Left lobe of liver (tissue), 2 donors: ENCODE measurements at regions not wholly inside any gene's neighbourhood (a gene's known extent, or its start where the extent isn't known, plus 50 kb on each side); places are given as distances from the start of the nearest gene placed in this dataset.
A peak's percentile ranks its signal among the peaks of the same experiment; 100 is the strongest.
"Not testable (repeated sequence)": the region's sequence is repeated elsewhere in the genome, so short reads cannot be mapped to it uniquely, and the experiment has no call there.

ENCODE experiments used
- ATAC-seq: fragments of 200-7000 bp; cut with Tn5 transposase; one replicate; pipeline ENCODE4 v1.9.1; 2020; ENCODE audit warnings: mild to moderate bottlenecking, moderate library complexity
- DNase-seq: peaks from one replicate; pipeline ENCODE4 v3.0.0-alpha.2; 2020; ENCODE audit warnings: low spot score
- donor health status: DM: no; HTN: no; CAD: no; lungs with moderate emphysema.
- donor health status: DM: no; HTN: yes; CAD: no.

- ATAC-seq (no peak), DNase-seq (no peak)
Measured at GRCh38 chr21:16441789-16442188, 712.0 kb downstream of the USP25 start.

- ATAC-seq (peak; percentile 89), DNase-seq (no peak)
Measured at GRCh38 chr21:16454399-16454798, 724.6 kb downstream of the USP25 start.

DNA sequence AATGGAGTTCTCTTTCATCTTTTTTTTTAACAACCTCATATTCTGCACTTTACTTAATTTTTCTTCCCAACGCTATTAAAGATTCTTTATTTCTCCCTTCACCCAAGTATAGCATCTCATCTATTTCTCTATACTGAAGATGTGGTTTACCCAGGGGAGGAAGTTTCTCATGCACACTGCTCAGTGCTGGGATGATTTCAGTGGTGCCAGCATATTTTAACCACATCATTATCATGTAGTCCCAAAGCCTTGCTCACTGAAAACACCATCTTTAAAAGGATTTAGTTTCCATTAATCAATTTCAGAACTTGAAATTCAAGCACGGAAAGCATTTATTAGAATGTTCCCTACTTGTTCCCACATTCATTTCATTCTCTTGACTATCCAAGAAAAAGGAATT lies 725.7 kb downstream of the USP25 start:
- ATAC-seq (no peak), DNase-seq (no peak)

GRCh38 chr21:16455978-16456377 lies 726.2 kb downstream of the USP25 start:
- DNase-seq (no peak), ATAC-seq (no peak)

DNA sequence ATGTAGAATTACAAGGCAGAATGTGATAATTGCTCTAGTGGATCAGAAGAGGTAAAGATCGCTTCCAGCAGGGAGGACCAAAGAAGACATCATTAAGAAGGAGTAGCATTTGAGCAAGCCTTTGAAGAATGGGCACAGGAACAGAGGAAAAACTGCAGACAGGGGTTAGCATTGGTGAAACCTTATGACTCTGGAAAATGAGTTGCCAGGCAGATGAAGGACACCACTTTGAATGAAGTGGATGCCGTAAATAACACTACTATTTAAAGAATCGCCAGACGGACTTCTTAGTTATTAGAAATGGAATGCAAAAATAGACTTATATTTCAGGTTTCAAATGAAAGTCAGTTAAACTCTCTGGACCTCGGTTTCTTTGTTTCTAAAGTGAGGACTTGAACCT lies 727.7 kb downstream of the USP25 start:
- ATAC-seq = no peak

DNA sequence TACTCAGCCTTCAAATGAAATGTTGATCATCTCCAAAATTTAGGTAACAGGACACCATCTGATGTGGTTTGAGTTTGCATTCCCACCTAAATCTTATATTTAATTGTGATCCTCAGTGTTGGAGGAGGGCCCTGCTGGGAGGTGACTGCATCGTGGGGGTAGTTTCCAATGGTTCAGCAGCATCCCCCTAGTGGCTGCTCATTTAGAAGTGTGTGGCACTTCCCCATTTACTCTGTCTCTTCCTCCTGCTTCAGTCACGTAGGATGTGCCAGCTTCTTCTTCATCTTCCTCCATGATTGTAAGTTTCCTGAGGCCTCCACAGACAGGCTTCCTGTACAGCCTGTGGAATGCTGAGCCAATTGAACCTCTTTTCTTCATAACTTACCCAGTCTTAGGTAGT lies 731.2 kb downstream of the USP25 start:
- DNase-seq (no peak), ATAC-seq (no peak)

More for the DNA sequence above, 727.7 kb downstream of the USP25 start:
- no peak for DNase-seq

DNA sequence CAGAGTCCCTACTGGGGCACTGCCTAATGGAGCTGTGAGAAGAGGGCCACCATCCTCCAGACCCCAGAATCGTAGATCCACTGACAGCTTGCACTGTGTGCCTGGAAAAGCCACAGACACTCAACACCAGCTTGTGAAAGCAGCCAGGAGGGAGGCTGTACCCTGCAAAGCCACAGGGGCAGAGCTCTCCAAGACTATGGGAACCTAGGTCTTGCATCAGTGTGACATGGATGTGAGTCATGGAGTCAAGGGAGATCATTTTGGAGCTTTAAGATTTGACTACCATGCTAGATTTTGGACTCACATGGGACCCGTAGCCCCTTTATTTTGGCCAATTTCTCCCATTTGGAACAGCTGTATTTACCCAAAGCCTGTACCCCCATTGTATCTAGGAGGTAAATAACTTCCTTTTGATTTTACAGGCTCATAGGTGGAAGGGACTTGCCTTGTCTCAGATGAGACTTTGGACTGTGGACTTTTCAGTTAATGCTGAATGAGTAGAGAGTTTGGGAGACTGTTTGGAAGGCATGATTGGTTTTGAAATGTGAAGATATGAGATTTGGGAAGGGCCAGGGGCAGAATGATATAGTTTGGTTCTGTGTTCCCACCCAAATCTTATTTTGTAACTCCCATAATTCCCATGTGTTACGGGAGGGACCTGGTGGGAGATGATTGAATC lies 734.6 kb downstream of the USP25 start:
- DNase-seq = not testable (repeated sequence)
- ATAC-seq = peak; percentile 49

- no peak for DNase-seq
Measured at GRCh38 chr21:16468184-16468583, 738.4 kb downstream of the USP25 start.

DNA sequence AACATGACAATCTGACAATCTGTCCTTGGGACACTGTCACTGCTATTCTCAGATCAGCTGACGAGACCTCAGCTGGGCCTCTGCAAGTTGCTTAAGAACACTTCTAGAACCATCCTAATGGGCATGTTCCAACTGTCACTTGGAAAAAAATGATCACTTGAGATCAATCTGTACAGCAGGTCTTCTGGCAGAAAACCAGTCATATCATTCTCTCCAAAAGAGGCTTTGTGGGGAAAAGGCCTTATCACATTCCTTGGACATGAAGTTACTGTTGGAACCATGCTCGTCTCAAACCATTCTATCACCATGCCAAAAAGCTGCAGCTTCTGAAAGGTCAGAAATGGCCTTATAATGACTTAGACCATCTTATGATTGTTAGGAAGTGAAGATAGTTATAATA lies 744.2 kb downstream of the USP25 start:
- ATAC-seq (peak; percentile 32), DNase-seq (no peak)

More at GRCh38 chr21:16468184-16468583, 738.4 kb downstream of the USP25 start:
- ATAC-seq = no peak

DNA sequence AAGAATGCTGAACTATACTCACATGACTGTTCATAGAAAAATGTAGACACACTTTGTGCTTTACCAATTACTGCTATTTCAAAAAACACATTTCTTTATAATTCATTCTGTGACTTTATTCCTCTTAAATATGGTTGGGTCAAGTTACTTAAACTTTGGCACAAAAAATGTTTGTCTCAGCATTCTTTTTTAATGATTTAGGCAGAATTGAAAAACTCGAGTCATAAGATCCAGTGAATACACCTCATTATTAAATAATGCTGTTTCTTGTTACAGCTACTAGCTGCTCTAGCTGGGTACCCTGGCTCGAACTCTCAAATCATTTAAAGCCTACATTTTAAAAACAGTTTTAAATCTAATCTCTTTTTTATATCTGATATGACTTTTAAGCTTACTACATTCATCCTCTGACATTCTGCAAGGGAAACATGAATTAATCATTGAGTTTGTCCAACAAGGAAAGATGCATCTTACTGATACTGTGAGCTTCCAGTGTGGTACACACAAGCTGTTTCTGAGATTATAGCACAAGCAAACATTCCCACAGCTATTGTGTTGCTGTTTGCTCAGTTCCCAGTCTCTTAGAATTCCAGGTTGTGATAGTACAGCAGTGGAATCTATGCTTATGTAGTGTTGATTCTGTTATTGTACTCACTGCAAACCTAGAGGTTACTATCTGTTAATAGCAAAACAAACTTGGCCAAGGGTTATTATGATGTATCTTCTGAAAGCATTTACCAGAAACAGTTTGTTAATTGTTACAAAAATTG lies 746.5 kb downstream of the USP25 start:
- no peak for DNase-seq
- ATAC-seq = peak; percentile 35

DNA sequence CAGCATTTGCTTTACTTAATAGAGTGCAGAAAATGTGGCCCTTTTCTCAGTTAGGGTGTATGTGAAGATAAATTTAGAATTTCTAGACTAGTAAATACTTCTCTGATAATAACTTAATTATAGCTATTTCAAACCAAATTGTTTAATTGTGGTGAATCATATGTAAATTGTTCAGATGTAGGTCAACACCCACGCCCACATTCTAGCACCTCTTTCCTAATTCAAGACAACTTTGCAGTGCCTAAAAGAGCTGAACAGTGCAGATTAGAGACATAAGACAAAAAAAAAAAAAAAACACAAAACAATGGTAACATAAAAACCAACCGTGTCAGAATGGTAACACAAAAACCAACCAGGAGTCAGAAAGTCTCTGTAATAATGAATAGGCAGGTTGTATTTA lies 758.3 kb downstream of the USP25 start:
- no peak for DNase-seq
- ATAC-seq = no peak

DNA sequence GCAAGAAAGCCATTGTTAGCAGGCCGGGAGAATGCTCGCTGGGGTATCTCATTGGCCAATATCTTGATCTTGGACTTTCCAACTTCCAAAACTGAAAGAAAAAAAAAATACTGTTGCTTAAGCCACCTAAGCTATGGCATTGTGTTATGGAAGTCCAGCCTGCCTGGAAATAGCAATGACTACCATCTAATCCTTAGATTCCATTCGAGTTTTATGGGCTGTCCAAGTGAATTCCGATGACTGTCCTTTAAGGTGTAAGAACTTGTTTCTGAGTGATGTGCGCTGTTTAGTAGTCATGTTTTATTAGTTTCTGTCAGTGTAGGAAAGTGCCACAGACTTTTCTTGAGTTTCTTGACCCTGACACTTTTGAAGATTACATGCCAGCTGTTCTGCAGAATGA lies 762.6 kb downstream of the USP25 start:
- DNase-seq (no peak), ATAC-seq (no peak)

GRCh38 chr21:16492892-16493291 lies 763.1 kb downstream of the USP25 start:
- DNase-seq = no peak
- peak; percentile 23 for ATAC-seq

GRCh38 chr21:16496609-16497008 lies 766.8 kb downstream of the USP25 start:
- ATAC-seq = no peak

DNA sequence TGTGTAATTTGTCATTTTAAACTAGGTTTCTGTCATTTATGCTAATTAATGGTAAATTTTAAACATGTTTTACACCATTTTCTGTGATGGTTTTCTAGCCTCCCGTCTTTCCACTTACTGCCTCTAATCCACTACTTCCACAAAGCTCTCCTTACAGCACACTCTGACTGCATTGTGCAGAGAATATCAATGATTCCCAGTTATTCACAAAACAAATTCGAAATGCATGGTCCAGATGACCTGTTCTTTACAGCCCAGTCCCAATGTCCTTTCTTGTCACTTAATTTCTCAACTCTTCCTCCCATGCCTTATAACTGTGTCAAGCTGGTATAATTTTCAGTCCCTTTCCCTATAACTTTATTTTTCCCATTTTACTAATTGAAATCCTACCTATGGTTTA lies 770.5 kb downstream of the USP25 start:
- ATAC-seq (no peak), DNase-seq (no peak)

More at GRCh38 chr21:16496609-16497008, 766.8 kb downstream of the USP25 start:
- no peak for DNase-seq

- DNase-seq (no peak), ATAC-seq (no peak)
Measured at GRCh38 chr21:16502273-16502672, 772.5 kb downstream of the USP25 start.

- ATAC-seq (no peak), DNase-seq (no peak)
Measured at GRCh38 chr21:16502897-16503296, 773.1 kb downstream of the USP25 start.

- ATAC-seq (peak; percentile 46), DNase-seq (no peak)
Measured at GRCh38 chr21:16504281-16504680, 774.5 kb downstream of the USP25 start.

- DNase-seq = no peak
- ATAC-seq = no peak
Measured at GRCh38 chr21:16504766-16505165, 775.0 kb downstream of the USP25 start.

GRCh38 chr21:16509476-16509875 lies 779.7 kb downstream of the USP25 start:
- ATAC-seq (no peak), DNase-seq (no peak)

DNA sequence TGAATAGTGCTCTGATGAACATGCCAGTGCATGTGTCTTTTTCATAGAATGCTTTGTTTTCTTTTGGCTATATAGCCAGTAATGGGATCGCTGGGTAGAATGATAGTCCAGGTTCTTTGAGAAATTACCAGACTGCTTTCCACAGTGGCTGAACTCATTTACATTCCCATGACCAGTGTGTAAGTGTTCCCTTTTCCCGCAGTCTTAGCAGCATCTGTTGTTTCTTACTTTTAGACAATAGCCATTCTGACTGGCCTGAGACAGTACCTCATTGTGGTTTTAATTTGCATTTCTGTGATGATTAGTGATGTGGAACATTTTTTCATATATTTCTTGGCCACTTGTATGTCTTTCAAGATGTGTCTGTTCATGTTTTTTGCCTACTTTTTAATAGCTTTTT lies 784.5 kb downstream of the USP25 start:
- DNase-seq (no peak), ATAC-seq (no peak)

GRCh38 chr21:16517383-16517782 lies 787.6 kb downstream of the USP25 start:
- no peak for ATAC-seq

More at GRCh38 chr21:16517383-16517782, 787.6 kb downstream of the USP25 start:
- DNase-seq = no peak
